SK-N-SH (cell line): ENCODE measurements at regions not wholly inside any gene's neighbourhood (a gene's known extent, or its start where the extent isn't known, plus 50 kb on each side); places are given as distances from the start of the nearest gene placed in this dataset.
A peak's percentile ranks its signal among the peaks of the same experiment; 100 is the strongest.

ENCODE experiments used
- CTCF ChIA-PET: fragments of 300-600, 350-600 bp; formaldehyde crosslinking; extraction: SDS; loops from one replicate; lab custom pipeline; 2021; lab: Yijun Ruan, JAX
- POLR2A ChIA-PET: fragments of 350-600 bp; sonication (Branson Sonifier 250); formaldehyde crosslinking; extraction: SDS; loops from one replicate; lab custom pipeline; 2020; ENCODE audit warnings: antibody characterized with exemption, inconsistent platforms; lab: Yijun Ruan, JAX
- DNase-seq: peaks from one replicate; pipeline ENCODE4 v3.0.0; 2012
- H2AFZ ChIP-seq: fragments of 200-600 bp; sonication (generic); 2 replicates; pipeline ENCODE4 v1.8.1; 2016; ENCODE audit warnings: antibody characterized with exemption, mild to moderate bottlenecking, low read depth
- H3F3A ChIP-seq: fragments of 200-600 bp; sonication (generic); replicated peaks from 2 replicates; pipeline ENCODE3; 2016; ENCODE audit warnings: antibody characterized with exemption, mild to moderate bottlenecking; ENCODE audit not compliant: insufficient read depth
- H3K27ac ChIP-seq, 2 experiments: fragments of 200-500 bp in 1 of 2; fragments of 200-600 bp in 1 of 2; sonication (Bioruptor generic) in 1 of 2; sonication (generic), shearing (Covaris generic) in 1 of 2; 2 replicates each; pipeline versions ENCODE4 v1.5.1 to v1.6.1; 2014 to 2016; ENCODE audit warnings: low read depth in 2 of 2, inconsistent platforms in 1 of 2, low read length in 1 of 2, mild to moderate bottlenecking in 1 of 2, mixed read lengths in 1 of 2
- H3K27me3 ChIP-seq: fragments of 200-600 bp; sonication (generic), shearing (Covaris generic); 2 replicates; pipeline ENCODE4 v1.6.1; 2016; ENCODE audit warnings: mixed run types; ENCODE audit not compliant: insufficient read depth
- H3K36me3 ChIP-seq, 2 experiments: fragments of 200-500 bp in 1 of 2; fragments of 200-600 bp in 1 of 2; sonication (Bioruptor generic) in 1 of 2; sonication (generic) in 1 of 2; replicated peaks in 1 of 2; 2 replicates each; pipeline versions ENCODE3 to v1.5.1; 2014 to 2016; ENCODE audit warnings: low read length in 1 of 2, mild to moderate bottlenecking in 1 of 2; ENCODE audit not compliant: insufficient read depth in 2 of 2, control insufficient read depth in 1 of 2
- H3K4me1 ChIP-seq, 2 experiments: fragments of 200-500 bp in 1 of 2; fragments of 200-600 bp in 1 of 2; sonication (Bioruptor generic) in 1 of 2; sonication (generic), shearing (Covaris generic) in 1 of 2; 2 replicates each; pipeline versions ENCODE4 v1.5.1 to v1.6.1; 2014 to 2016; ENCODE audit warnings: low read depth in 1 of 2, low read length in 1 of 2, mixed run types in 1 of 2; ENCODE audit not compliant: insufficient read depth in 2 of 2, control insufficient read depth in 1 of 2
- H3K4me2 ChIP-seq: fragments of 200-600 bp; sonication (generic), shearing (Covaris generic); 2 replicates; pipeline ENCODE4 v1.6.1; 2017; ENCODE audit warnings: mixed run types
- H3K4me3 ChIP-seq, 2 experiments: fragments of 200-500 bp in 1 of 2; fragments of 200-600 bp in 1 of 2; sonication (Bioruptor generic) in 1 of 2; sonication (generic), shearing (Covaris generic) in 1 of 2; 2 replicates each; pipeline versions ENCODE4 v1.5.1 to v1.8.1; 2014 to 2016; ENCODE audit warnings: low read depth in 2 of 2, inconsistent platforms in 1 of 2, low read length in 1 of 2, mild to moderate bottlenecking in 1 of 2, mixed read lengths in 1 of 2, moderate library complexity in 1 of 2
- H3K79me2 ChIP-seq: fragments of 200-600 bp; sonication (generic); 2 replicates; pipeline ENCODE4 v1.8.1; 2017; ENCODE audit warnings: mild to moderate bottlenecking; ENCODE audit not compliant: insufficient read depth
- H3K9ac ChIP-seq: fragments of 200-600 bp; sonication (generic); 2 replicates; pipeline ENCODE4 v1.6.1; 2017; ENCODE audit warnings: mixed run types
- H3K9me2 ChIP-seq: fragments of 200-600 bp; sonication (generic); 2 replicates; pipeline ENCODE4 v1.6.1; 2017; ENCODE audit warnings: mixed run types
- H3K9me3 ChIP-seq: fragments of 200-600 bp; sonication (generic); 2 replicates; pipeline ENCODE4 v1.6.1; 2017; ENCODE audit warnings: mixed run types, mild to moderate bottlenecking, moderate library complexity
- H4K20me1 ChIP-seq: fragments of 200-600 bp; sonication (generic); 2 replicates; pipeline ENCODE4 v1.6.1; 2017; ENCODE audit warnings: mild to moderate bottlenecking, mixed run types; ENCODE audit not compliant: insufficient read depth
- ELF1 ChIP-seq: IDR thresholded peaks from 2 replicates; pipeline ENCODE4 v1.4.0; 2012
- EP300 ChIP-seq, 2 experiments: IDR thresholded peaks; 2 replicates each; pipeline versions ENCODE4 v1.4.0 to v1.6.1; 2012; ENCODE audit warnings: borderline replicate concordance in 1 of 2, low read depth in 1 of 2, low read length in 1 of 2
- EZH2phosphoT487 ChIP-seq: fragments of 200-600 bp; sonication (generic); IDR thresholded peaks from 2 replicates; pipeline ENCODE4 v1.6.1; 2017; ENCODE audit warnings: low read depth, mixed run types, mild to moderate bottlenecking, antibody characterized with exemption, moderate library complexity, borderline replicate concordance
- FOSL2 ChIP-seq: IDR thresholded peaks from 2 replicates; pipeline ENCODE4 v1.4.0; 2012; ENCODE audit warnings: low read depth, mild to moderate bottlenecking, moderate library complexity, borderline replicate concordance
- FOXJ3 ChIP-seq: sonication (generic); formaldehyde crosslinking; IDR thresholded peaks from 2 replicates; pipeline ENCODE4 v1.5.1; 2020; ENCODE audit warnings: mild to moderate bottlenecking, missing genetic modification reagents
- FOXM1 ChIP-seq: IDR thresholded peaks from 2 replicates; pipeline ENCODE4 v1.4.0; 2012; ENCODE audit warnings: low read depth, mild to moderate bottlenecking
- GATA2 ChIP-seq: sonication (generic); formaldehyde crosslinking; IDR thresholded peaks from 2 replicates; pipeline ENCODE4 v1.5.0; 2020; ENCODE audit warnings: mild to moderate bottlenecking, missing genetic modification reagents
- IRF3 ChIP-seq: fragments of 150-350 bp; IDR thresholded peaks from 2 replicates; pipeline ENCODE4 v1.6.1; 2016; ENCODE audit warnings: mild to moderate bottlenecking, low read depth, low read length
- JUND ChIP-seq: IDR thresholded peaks from 2 replicates; pipeline ENCODE4 v1.4.0; 2012
- MEF2A ChIP-seq: IDR thresholded peaks from 2 replicates; pipeline ENCODE4 v1.4.0; 2012; ENCODE audit warnings: low read depth, borderline replicate concordance
- MXI1 ChIP-seq: IDR thresholded peaks from 2 replicates; pipeline ENCODE4 v1.6.1; 2012; ENCODE audit warnings: mild to moderate bottlenecking, low read depth, low read length, improper control_type of control experiment
- NFIC ChIP-seq: IDR thresholded peaks from 2 replicates; pipeline ENCODE4 v1.4.0; 2012; ENCODE audit warnings: borderline replicate concordance
- POLR2AphosphoS5 ChIP-seq: IDR thresholded peaks from 2 replicates; pipeline ENCODE4 v1.6.1; 2012; ENCODE audit warnings: low read depth, low read length
- RCOR1 ChIP-seq: fragments of 150-350 bp; IDR thresholded peaks from 2 replicates; pipeline ENCODE4 v1.6.1; 2017; ENCODE audit warnings: antibody characterized with exemption, low read length
- RFX5 ChIP-seq: IDR thresholded peaks from 2 replicates; pipeline ENCODE4 v1.6.1; 2012; ENCODE audit warnings: mild to moderate bottlenecking, improper control_type of control experiment, low read length
- RXRA ChIP-seq: IDR thresholded peaks from 2 replicates; pipeline ENCODE4 v1.4.0; 2012; ENCODE audit warnings: low read depth, mild to moderate bottlenecking, borderline replicate concordance
- SMC3 ChIP-seq: IDR thresholded peaks from 2 replicates; pipeline ENCODE4 v1.6.1; 2012; ENCODE audit warnings: low read depth, low read length, improper control_type of control experiment
- TAF1 ChIP-seq: IDR thresholded peaks from 2 replicates; pipeline ENCODE4 v1.6.1; 2012; ENCODE audit warnings: low read depth, mild to moderate bottlenecking, low read length, moderate library complexity, borderline replicate concordance
- TCF12 ChIP-seq: IDR thresholded peaks from 2 replicates; pipeline ENCODE4 v1.4.0; 2012
- TEAD4 ChIP-seq: IDR thresholded peaks from 2 replicates; pipeline ENCODE4 v1.4.0; 2012; ENCODE audit warnings: mild to moderate bottlenecking, borderline replicate concordance; ENCODE audit not compliant: insufficient read depth
- WGBS: methylation state at CpG from one replicate; pipeline ENCODE4 v1.1.6; 2017; ENCODE audit warnings: low lambda C conversion rate; 5-methylcytosine and 5-hydroxymethylcytosine counted together
- TF ChIP-seq, protein P1 (sequence below): fragments of 200-600 bp; sonication (generic); IDR thresholded peaks from 2 replicates; pipeline ENCODE4 v1.6.1; 2017; ENCODE audit warnings: antibody characterized with exemption, mild to moderate bottlenecking, moderate library complexity
- TF ChIP-seq, protein P2 (sequence below): IDR thresholded peaks from 2 replicates; pipeline ENCODE4 v1.4.0; 2012; ENCODE audit warnings: low read depth, borderline replicate concordance
- TF ChIP-seq, protein P3 (sequence below): IDR thresholded peaks from 2 replicates; pipeline ENCODE4 v1.4.0; 2012; ENCODE audit warnings: low read depth, borderline replicate concordance
- TF ChIP-seq, protein P4 (sequence below): IDR thresholded peaks from 2 replicates; pipeline ENCODE4; 2012

DNA sequence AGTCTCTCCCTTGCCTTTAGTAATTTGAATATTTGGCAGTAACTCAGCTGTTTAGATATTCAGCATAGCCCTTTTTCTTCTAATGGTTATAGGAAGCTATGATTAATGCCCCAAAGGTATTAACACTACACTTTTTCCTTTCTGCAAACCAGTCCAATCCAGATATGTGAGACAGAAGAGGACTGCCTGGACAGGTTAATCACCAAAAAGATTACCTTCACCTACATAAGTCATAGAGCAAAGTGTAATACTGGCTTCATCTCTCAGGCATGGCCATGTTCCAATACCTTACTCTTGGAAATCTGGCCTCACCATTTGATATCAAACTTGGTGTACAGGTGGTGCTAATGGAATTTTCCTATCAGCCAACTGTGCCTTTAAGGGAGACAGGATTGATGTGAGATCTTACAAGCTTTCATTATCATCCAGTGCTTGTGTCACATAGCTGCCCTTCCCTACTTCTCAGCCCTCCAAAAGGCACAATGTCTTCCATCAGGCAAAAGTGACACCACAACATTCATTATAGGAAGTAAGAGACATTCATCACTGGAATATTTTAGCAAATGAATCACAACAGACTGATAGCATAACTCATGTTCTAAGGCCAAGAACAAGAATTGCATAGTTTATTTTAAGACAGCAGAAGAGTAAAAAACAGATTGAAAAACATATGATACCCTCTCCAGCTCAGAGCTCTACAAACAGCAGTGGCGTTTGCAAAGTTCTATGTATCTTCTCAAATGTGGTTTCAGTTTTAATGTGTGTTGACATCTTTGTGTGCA, 91.2 kb upstream of the PAM start:
- peak overlapping the region; percentile 55; the same call in 1 of the 2 replicates for H2AFZ ChIP-seq
- DNase-seq, result no peak
- POLR2A ChIA-PET, result no interaction called here
- TF ChIP-seq, protein P1, sequence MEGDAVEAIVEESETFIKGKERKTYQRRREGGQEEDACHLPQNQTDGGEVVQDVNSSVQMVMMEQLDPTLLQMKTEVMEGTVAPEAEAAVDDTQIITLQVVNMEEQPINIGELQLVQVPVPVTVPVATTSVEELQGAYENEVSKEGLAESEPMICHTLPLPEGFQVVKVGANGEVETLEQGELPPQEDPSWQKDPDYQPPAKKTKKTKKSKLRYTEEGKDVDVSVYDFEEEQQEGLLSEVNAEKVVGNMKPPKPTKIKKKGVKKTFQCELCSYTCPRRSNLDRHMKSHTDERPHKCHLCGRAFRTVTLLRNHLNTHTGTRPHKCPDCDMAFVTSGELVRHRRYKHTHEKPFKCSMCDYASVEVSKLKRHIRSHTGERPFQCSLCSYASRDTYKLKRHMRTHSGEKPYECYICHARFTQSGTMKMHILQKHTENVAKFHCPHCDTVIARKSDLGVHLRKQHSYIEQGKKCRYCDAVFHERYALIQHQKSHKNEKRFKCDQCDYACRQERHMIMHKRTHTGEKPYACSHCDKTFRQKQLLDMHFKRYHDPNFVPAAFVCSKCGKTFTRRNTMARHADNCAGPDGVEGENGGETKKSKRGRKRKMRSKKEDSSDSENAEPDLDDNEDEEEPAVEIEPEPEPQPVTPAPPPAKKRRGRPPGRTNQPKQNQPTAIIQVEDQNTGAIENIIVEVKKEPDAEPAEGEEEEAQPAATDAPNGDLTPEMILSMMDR, result no peak
- no peak for TF ChIP-seq FOXJ3 (CRISPR knock-in tag)
- no peak for TF ChIP-seq RCOR1
- peak; percentile 77 for TF ChIP-seq JUND
- TF ChIP-seq FOXM1, result 0 out of 2 replicates have a peak, but pooled peaks have one; percentile 28
- TF ChIP-seq, protein P2, sequence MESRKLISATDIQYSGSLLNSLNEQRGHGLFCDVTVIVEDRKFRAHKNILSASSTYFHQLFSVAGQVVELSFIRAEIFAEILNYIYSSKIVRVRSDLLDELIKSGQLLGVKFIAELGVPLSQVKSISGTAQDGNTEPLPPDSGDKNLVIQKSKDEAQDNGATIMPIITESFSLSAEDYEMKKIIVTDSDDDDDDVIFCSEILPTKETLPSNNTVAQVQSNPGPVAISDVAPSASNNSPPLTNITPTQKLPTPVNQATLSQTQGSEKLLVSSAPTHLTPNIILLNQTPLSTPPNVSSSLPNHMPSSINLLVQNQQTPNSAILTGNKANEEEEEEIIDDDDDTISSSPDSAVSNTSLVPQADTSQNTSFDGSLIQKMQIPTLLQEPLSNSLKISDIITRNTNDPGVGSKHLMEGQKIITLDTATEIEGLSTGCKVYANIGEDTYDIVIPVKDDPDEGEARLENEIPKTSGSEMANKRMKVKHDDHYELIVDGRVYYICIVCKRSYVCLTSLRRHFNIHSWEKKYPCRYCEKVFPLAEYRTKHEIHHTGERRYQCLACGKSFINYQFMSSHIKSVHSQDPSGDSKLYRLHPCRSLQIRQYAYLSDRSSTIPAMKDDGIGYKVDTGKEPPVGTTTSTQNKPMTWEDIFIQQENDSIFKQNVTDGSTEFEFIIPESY, result no peak
- TF ChIP-seq GATA2, result no peak
- TF ChIP-seq EP300 (IDR thresholded peaks at IDR 0.05; ENCODE audit: borderline replicate concordance in 1 of 2, low read depth in 1 of 2, low read length in 1 of 2), result peak; percentile 33 to 77; a peak in 2 of 4 replicates
- TF ChIP-seq MEF2A, result peak; percentile 38; the same call in 1 of the 2 replicates
- peak; percentile 52; the same call in 1 of the 2 replicates for TF ChIP-seq TEAD4
- peak; percentile 58; the same call in 1 of the 2 replicates for TF ChIP-seq NFIC
- TF ChIP-seq FOSL2, result peak; percentile 74
- no peak for TF ChIP-seq RXRA
- TF ChIP-seq TAF1, result no peak
- TF ChIP-seq, protein P3, sequence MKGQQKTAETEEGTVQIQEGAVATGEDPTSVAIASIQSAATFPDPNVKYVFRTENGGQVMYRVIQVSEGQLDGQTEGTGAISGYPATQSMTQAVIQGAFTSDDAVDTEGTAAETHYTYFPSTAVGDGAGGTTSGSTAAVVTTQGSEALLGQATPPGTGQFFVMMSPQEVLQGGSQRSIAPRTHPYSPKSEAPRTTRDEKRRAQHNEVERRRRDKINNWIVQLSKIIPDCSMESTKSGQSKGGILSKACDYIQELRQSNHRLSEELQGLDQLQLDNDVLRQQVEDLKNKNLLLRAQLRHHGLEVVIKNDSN, result no peak
- peak; percentile 87 for TF ChIP-seq TCF12
- TF ChIP-seq, protein P4, sequence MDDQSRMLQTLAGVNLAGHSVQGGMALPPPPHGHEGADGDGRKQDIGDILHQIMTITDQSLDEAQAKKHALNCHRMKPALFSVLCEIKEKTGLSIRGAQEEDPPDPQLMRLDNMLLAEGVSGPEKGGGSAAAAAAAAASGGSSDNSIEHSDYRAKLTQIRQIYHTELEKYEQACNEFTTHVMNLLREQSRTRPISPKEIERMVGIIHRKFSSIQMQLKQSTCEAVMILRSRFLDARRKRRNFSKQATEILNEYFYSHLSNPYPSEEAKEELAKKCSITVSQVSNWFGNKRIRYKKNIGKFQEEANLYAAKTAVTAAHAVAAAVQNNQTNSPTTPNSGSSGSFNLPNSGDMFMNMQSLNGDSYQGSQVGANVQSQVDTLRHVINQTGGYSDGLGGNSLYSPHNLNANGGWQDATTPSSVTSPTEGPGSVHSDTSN, result peak; percentile 91
- no peak for TF ChIP-seq MXI1
- TF ChIP-seq RFX5, result no peak
- no peak for TF ChIP-seq SMC3
- no peak; the same call in 1 of the 2 replicates for TF ChIP-seq POLR2AphosphoS5
- TF ChIP-seq IRF3, result no peak
- TF ChIP-seq ELF1, result no peak
- no peak for TF ChIP-seq EZH2phosphoT487

More for the DNA sequence above, 91.2 kb upstream of the PAM start:
- no peaks in the 10 kb centered on the region for H3K9me2 ChIP-seq
- H3K27me3 ChIP-seq, result no peaks in the 10 kb centered on the region
- no peak overlapping the region for H3K9ac ChIP-seq
- peaks cover 11 to 28% of the 10 kb centered on the region in 2 experiments for H3K4me1 ChIP-seq
- no peaks in the 10 kb centered on the region for H4K20me1 ChIP-seq
- no peaks in the 10 kb centered on the region for H3K9me3 ChIP-seq
- H3K79me2 ChIP-seq, result no peaks in the 10 kb centered on the region
- 6% methylated on average over 1 of the region's 1 CpG for WGBS
- no peaks in the 10 kb centered on the region for H3K36me3 ChIP-seq
- H3F3A ChIP-seq, result peaks cover 5% of the 10 kb centered on the region
- CTCF ChIA-PET, result interaction anchor here (0.9 to 3.0 kb wide), 2 partner anchors 17 to 117 kb away, joined by 3 to 13 read pairs; no protein-coding TSS in a partner anchor
- H3K4me3 ChIP-seq, result peak overlapping the region in 1 of 2 experiments; percentile 43; a peak in 1 of 4 replicates
- H3K4me2 ChIP-seq, result peak overlapping the region; percentile 41
- H3K27ac ChIP-seq, result peak overlapping the region; percentile 26 to 68; a peak in 3 of 4 replicates
